ENCODE measurements at regions not wholly inside any gene's neighbourhood (a gene's known extent, or its start where the extent isn't known, plus 50 kb on each side); places are given as distances from the start of the nearest gene placed in this dataset.

DNA sequence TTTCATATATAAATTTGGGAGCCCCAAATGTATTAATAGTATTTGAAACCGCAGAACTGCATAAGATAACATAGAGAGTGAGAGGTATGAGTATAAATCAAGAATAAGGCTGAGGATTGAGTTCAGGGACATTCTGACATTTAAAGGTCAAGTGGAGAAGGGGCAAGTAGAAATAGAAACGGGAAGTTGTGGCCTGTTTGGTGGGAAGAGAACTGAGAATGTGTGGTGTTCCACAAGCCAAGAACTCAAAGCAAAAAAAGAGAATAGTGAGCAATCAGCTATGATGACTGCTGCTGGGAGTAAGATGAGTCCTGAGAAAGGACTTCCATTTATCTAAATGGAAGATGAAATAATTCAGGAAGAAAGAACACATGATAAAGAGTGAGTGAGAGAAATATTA lies 418.4 kb downstream of the CD109 start:
- Histone ChIP-seq H3K4me3 (ENCODE audit: low read depth, low read length) (no peak overlapping the region), H3K9me3 (no peaks in the 10 kb centered on the region), H3K4me1 (no peaks in the 10 kb centered on the region), H3K36me3 (no peaks in the 10 kb centered on the region), H3K27me3 (no peaks in the 10 kb centered on the region)
- TF ChIP-seq, protein P1, sequence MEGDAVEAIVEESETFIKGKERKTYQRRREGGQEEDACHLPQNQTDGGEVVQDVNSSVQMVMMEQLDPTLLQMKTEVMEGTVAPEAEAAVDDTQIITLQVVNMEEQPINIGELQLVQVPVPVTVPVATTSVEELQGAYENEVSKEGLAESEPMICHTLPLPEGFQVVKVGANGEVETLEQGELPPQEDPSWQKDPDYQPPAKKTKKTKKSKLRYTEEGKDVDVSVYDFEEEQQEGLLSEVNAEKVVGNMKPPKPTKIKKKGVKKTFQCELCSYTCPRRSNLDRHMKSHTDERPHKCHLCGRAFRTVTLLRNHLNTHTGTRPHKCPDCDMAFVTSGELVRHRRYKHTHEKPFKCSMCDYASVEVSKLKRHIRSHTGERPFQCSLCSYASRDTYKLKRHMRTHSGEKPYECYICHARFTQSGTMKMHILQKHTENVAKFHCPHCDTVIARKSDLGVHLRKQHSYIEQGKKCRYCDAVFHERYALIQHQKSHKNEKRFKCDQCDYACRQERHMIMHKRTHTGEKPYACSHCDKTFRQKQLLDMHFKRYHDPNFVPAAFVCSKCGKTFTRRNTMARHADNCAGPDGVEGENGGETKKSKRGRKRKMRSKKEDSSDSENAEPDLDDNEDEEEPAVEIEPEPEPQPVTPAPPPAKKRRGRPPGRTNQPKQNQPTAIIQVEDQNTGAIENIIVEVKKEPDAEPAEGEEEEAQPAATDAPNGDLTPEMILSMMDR (IDR thresholded peaks at IDR 0.05; ENCODE audit: low read depth, low read length) = no peak
- DNase-seq = no peak

DNA sequence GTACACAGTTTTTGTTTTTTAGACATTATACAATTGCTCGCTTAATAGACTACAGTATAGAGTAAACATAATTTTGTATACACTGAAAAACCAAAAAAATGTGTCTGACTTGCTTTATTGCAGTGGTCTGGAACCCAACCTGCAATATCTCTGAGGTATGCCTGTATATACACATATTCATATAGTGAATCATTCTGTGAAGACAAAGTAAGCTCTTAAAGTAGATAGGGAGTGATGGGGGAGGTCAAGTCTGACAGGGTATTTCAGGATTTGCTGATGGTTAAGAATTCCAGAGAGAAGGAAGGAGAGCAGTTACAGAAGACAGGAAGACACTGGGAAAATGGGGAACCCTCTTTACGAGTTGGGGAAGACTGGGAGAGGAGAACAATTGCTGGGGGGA lies 417.9 kb downstream of the CD109 start:
- TF ChIP-seq, protein P1 (IDR thresholded peaks at IDR 0.05; ENCODE audit: low read depth, low read length) = no peak
- Histone ChIP-seq H3K9me3 (no peaks in the 10 kb centered on the region), H3K4me3 (ENCODE audit: low read depth, low read length) (no peak overlapping the region)

DNA sequence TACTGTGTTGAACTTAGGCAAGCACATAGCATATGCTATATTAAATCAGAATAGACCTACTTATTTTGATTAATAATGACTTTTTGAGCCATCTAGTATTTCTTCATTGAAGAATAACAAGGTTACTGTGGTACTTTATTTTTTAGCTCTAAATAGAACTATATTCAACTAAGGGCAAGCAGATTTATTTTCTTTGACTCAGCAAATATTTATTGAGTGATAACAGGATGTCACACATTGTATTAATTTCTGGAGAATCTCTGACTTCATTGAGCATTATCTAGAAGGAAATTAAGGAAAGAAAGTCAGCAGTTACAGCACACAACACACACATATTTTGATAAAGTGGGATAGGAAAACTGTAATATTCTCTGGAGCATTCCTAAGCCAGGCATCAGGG lies 407.4 kb downstream of the CD109 start:
- Histone ChIP-seq H3K9me3 (no peaks in the 10 kb centered on the region), H3K27me3 (no peaks in the 10 kb centered on the region), H3K4me1 (no peaks in the 10 kb centered on the region), H3K4me3 (ENCODE audit: low read depth, low read length) (no peak overlapping the region), H3K36me3 (no peaks in the 10 kb centered on the region)
- DNase-seq = no peak
- TF ChIP-seq, protein P1 (IDR thresholded peaks at IDR 0.05; ENCODE audit: low read depth, low read length) = no peak

More for the DNA sequence above, 417.9 kb downstream of the CD109 start:
- Histone ChIP-seq H3K4me1 (no peaks in the 10 kb centered on the region), H3K36me3 (no peaks in the 10 kb centered on the region), H3K27me3 (no peaks in the 10 kb centered on the region)
- DNase-seq = no peak

DNA sequence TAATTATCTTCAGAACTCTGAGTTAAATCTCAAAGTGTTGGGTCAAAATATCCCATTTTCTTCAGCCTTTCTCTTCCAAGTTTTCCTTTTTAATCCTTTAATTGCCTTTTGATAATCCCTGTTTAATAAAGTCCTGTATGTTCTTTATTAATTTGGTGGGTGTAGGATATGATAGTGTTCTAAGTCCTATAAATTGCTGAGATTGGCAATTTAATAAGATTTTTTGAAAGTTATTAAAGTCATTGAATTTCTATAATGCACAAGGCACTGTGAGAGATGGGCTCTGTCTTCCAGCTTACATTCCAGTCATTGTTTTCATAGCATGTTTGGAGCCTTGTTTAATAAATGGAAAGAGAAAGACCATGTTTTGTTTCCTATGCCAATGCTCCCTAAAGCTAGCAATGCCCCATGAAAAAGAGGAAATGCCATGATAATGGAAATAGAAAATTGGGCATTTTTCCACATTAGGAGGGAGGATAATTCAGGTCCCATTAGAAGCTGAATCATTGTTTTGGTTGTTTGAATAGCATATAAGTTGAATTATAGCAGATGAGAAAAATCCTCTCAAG lies 404.8 kb downstream of the CD109 start:
- DNase-seq = no peak
- Histone ChIP-seq H3K4me1 (no peaks in the 10 kb centered on the region), H3K4me3 (ENCODE audit: low read depth, low read length) (no peak overlapping the region), H3K9me3 (no peaks in the 10 kb centered on the region), H3K36me3 (no peaks in the 10 kb centered on the region), H3K27me3 (no peaks in the 10 kb centered on the region)
- TF ChIP-seq, protein P1 (IDR thresholded peaks at IDR 0.05; ENCODE audit: low read depth, low read length) = no peak

DNA sequence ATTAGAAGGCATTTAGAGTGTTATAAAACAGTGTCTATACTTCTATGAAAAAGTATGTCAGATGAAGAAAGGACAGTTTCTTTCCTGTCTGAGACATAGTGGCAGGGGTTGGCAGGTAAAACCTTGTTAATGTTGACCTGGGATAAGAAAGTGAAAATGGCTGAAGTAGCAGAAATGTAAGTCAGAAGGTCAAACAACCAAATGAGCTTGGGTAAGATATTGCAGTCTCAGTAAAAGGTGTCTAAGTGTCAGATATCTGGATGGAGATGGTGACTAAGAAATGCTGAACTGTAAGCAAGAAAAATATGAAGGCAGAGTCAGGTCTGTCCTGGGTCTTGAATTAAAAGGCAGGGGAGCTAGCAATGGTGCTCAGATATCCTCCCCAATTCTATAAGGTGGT lies 400.3 kb downstream of the CD109 start:
- Histone ChIP-seq H3K36me3 (no peaks in the 10 kb centered on the region), H3K9me3 (no peaks in the 10 kb centered on the region), H3K4me1 (no peaks in the 10 kb centered on the region), H3K27me3 (no peaks in the 10 kb centered on the region), H3K4me3 (ENCODE audit: low read depth, low read length) (no peak overlapping the region)
- TF ChIP-seq, protein P1 (IDR thresholded peaks at IDR 0.05; ENCODE audit: low read depth, low read length) = no peak
- no peak for DNase-seq

DNA sequence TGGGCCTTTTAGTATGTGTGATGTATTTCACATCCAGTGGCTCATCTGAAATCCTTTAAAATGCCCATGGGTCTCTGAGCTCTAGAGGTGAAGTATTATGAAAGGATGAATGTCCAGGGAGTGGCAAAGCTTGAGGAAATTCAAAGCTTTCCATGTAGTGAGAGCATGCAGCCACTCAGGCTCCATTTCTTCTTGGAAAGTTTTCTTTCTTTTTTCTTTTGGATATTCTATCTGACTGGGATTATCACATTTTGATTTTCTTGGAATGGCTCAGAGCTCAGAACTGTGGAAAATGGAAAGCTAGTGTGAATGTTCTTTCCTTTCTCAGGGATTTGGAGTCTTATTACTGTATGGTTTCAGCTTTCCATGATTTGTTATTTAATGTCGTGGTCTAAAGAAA lies 397.4 kb downstream of the CD109 start:
- no peaks in the 10 kb centered on the region for H3K27me3 ChIP-seq
- no peak overlapping the region for H3K4me3 ChIP-seq (ENCODE audit: low read depth, low read length)
- no peak for DNase-seq
- H3K36me3 ChIP-seq = no peaks in the 10 kb centered on the region
- H3K4me1 ChIP-seq = no peaks in the 10 kb centered on the region
- H3K9me3 ChIP-seq = no peaks in the 10 kb centered on the region
- TF ChIP-seq, protein P1 (IDR thresholded peaks at IDR 0.05; ENCODE audit: low read depth, low read length) = no peak
